GM12878 (cell line): ENCODE measurements at regions not wholly inside any gene's neighbourhood (a gene's known extent, or its start where the extent isn't known, plus 50 kb on each side); places are given as distances from the start of the nearest gene placed in this dataset.

ENCODE experiments used
- E2F4 ChIP-seq: IDR thresholded peaks from 2 replicates; pipeline ENCODE4 v1.6.1; 2012; ENCODE audit warnings: low read depth, low read length, improper control_type of control experiment
- EZH2 ChIP-seq: IDR thresholded peaks from 2 replicates; pipeline ENCODE4 v1.6.1; 2012; ENCODE audit warnings: low read depth, mild to moderate bottlenecking, control low read depth, inconsistent platforms, low read length, borderline replicate concordance; ENCODE audit not compliant: control insufficient read depth
- JUND ChIP-seq: IDR thresholded peaks from 2 replicates; pipeline ENCODE4 v1.6.1; 2012; ENCODE audit warnings: low read depth, mild to moderate bottlenecking, low read length, improper control_type of control experiment, moderate library complexity
- KDM1A ChIP-seq: fragments of 200-600 bp; sonication (generic); IDR thresholded peaks from 2 replicates; pipeline ENCODE4 v1.6.1; 2016; ENCODE audit warnings: borderline replicate concordance
- MTA3 ChIP-seq: IDR thresholded peaks from 2 replicates; pipeline ENCODE4 v1.6.1; 2012; ENCODE audit warnings: low read length, inconsistent platforms, borderline replicate concordance
- RUNX3 ChIP-seq: IDR thresholded peaks from 2 replicates; pipeline ENCODE4 v1.6.1; 2012; ENCODE audit warnings: low read length, inconsistent platforms
- SRF ChIP-seq, 2 experiments: IDR thresholded peaks; 2 replicates each; pipeline ENCODE4 v1.6.1; 2011; ENCODE audit warnings: low read depth in 2 of 2, low read length in 2 of 2, mild to moderate bottlenecking in 1 of 2, moderate library complexity in 1 of 2
- USF1 ChIP-seq: IDR thresholded peaks from 2 replicates; pipeline ENCODE4 v1.6.1; 2011; ENCODE audit warnings: borderline replicate concordance, low read depth, mild to moderate bottlenecking, moderate library complexity, mixed read lengths, low read length; ENCODE audit not compliant: insufficient read depth; ENCODE audit errors: extremely low read length
- ZBTB4 ChIP-seq: fragments of 450-650 bp; formaldehyde crosslinking; IDR thresholded peaks from 2 replicates; pipeline ENCODE4 v1.4.0; 2022; ENCODE audit warnings: mild to moderate bottlenecking, moderate library complexity

- no peak for TF ChIP-seq ZBTB4 (CRISPR knock-in tag)
- no peak for TF ChIP-seq E2F4
- no peak for TF ChIP-seq SRF (IDR thresholded peaks at IDR 0.05; ENCODE audit: low read depth in 2 of 2, low read length in 2 of 2)
- no peak for TF ChIP-seq JUND
- no peak for TF ChIP-seq USF1
- no peak for TF ChIP-seq MTA3
- TF ChIP-seq EZH2 = no peak
- no peak for TF ChIP-seq RUNX3
- TF ChIP-seq KDM1A = no peak
Observed at GRCh38 chr18:70501358-70501757, 212.5 kb downstream of the SOCS6 start (continued).
